ENCODE measurements at regions not wholly inside any gene's neighbourhood (a gene's known extent, or its start where the extent isn't known, plus 50 kb on each side); places are given as distances from the start of the nearest gene placed in this dataset.

GRCh38 chr11:80617156-80617555, 1176.3 kb upstream of the TENM4 start:
- H3K27me3 ChIP-seq (ENCODE audit: control insufficient read depth, low read length), result no peaks in the 10 kb centered on the region
- H3K4me2 ChIP-seq (ENCODE audit: low read length), result no peak overlapping the region
- no peaks in the 10 kb centered on the region for H3K4me1 ChIP-seq (ENCODE audit: control insufficient read depth, low read length)
- no peaks in the 10 kb centered on the region for H3F3A ChIP-seq (ENCODE audit: control insufficient read depth, insufficient read depth)
- no peaks in the 10 kb centered on the region for H3K9me2 ChIP-seq (replicated peaks; ENCODE audit: control insufficient read depth, low read length)
- no peak for TF ChIP-seq CTCF (IDR thresholded peaks at IDR 0.05; ENCODE audit: low read depth, low read length, poor library complexity, severe bottlenecking)
- TF ChIP-seq EZH2phosphoT487 (IDR thresholded peaks at IDR 0.05; ENCODE audit: borderline replicate concordance, low read length), result no peak
- H3K9me3 ChIP-seq (ENCODE audit: control insufficient read depth, insufficient read depth, low read length), result no peaks in the 10 kb centered on the region
- no peak overlapping the region for H3K27ac ChIP-seq (ENCODE audit: low read depth, low read length)
- no peaks in the 10 kb centered on the region for H3K79me2 ChIP-seq (ENCODE audit: control insufficient read depth, low read length)
- no peaks in the 10 kb centered on the region for H4K20me1 ChIP-seq (ENCODE audit: control insufficient read depth, insufficient read depth, low read depth, low read length)
- H3K36me3 ChIP-seq (ENCODE audit: control insufficient read depth, low read length), result no peaks in the 10 kb centered on the region
- H3K4me3 ChIP-seq (ENCODE audit: low read length), result no peak overlapping the region

- Histone ChIP-seq H3K4me2 (ENCODE audit: low read length) (no peak overlapping the region), H3K36me3 (ENCODE audit: control insufficient read depth, low read length) (no peaks in the 10 kb centered on the region), H3F3A (ENCODE audit: control insufficient read depth, insufficient read depth) (no peaks in the 10 kb centered on the region), H3K4me3 (ENCODE audit: low read length) (no peak overlapping the region), H3K9me3 (ENCODE audit: control insufficient read depth, insufficient read depth, low read length) (no peaks in the 10 kb centered on the region), H3K79me2 (ENCODE audit: control insufficient read depth, low read length) (no peaks in the 10 kb centered on the region), H3K27me3 (ENCODE audit: control insufficient read depth, low read length) (no peaks in the 10 kb centered on the region), H3K4me1 (ENCODE audit: control insufficient read depth, low read length) (no peaks in the 10 kb centered on the region), H4K20me1 (ENCODE audit: control insufficient read depth, insufficient read depth, low read depth, low read length) (no peaks in the 10 kb centered on the region), H3K9me2 (replicated peaks; ENCODE audit: control insufficient read depth, low read length) (no peaks in the 10 kb centered on the region), H3K27ac (ENCODE audit: low read depth, low read length) (no peak overlapping the region)
- no peak for TF ChIP-seq CTCF (IDR thresholded peaks at IDR 0.05; ENCODE audit: low read depth, low read length, poor library complexity, severe bottlenecking)
- no peak for TF ChIP-seq EZH2phosphoT487 (IDR thresholded peaks at IDR 0.05; ENCODE audit: borderline replicate concordance, low read length)
Observed at GRCh38 chr11:80616070-80616800, 1175.4 kb upstream of the TENM4 start.

- TF ChIP-seq CTCF (IDR thresholded peaks at IDR 0.05; ENCODE audit: low read depth, low read length, poor library complexity, severe bottlenecking) (no peak), EZH2phosphoT487 (IDR thresholded peaks at IDR 0.05; ENCODE audit: borderline replicate concordance, low read length) (no peak)
- Histone ChIP-seq H3K79me2 (ENCODE audit: control insufficient read depth, low read length) (no peaks in the 10 kb centered on the region), H4K20me1 (ENCODE audit: control insufficient read depth, insufficient read depth, low read depth, low read length) (no peaks in the 10 kb centered on the region), H3K27me3 (ENCODE audit: control insufficient read depth, low read length) (no peaks in the 10 kb centered on the region), H3K4me2 (ENCODE audit: low read length) (no peak overlapping the region), H3K27ac (ENCODE audit: low read depth, low read length) (no peak overlapping the region), H3F3A (ENCODE audit: control insufficient read depth, insufficient read depth) (no peaks in the 10 kb centered on the region), H3K9me3 (ENCODE audit: control insufficient read depth, insufficient read depth, low read length) (no peaks in the 10 kb centered on the region), H3K36me3 (ENCODE audit: control insufficient read depth, low read length) (no peaks in the 10 kb centered on the region), H3K9me2 (replicated peaks; ENCODE audit: control insufficient read depth, low read length) (no peaks in the 10 kb centered on the region), H3K4me3 (ENCODE audit: low read length) (no peak overlapping the region), H3K4me1 (ENCODE audit: control insufficient read depth, low read length) (no peaks in the 10 kb centered on the region)
Observed at GRCh38 chr11:80613655-80614054, 1172.8 kb upstream of the TENM4 start.
